H7 (cell line): ENCODE measurements at regions not wholly inside any gene's neighbourhood (a gene's known extent, or its start where the extent isn't known, plus 50 kb on each side); places are given as distances from the start of the nearest gene placed in this dataset.

ENCODE experiments used
- DNase-seq: peaks from one replicate; pipeline ENCODE4 v3.0.0; 2012
- H3K27me3 ChIP-seq: 2 replicates; pipeline ENCODE4 v1.6.0; 2011; ENCODE audit warnings: mild to moderate bottlenecking, low read length; ENCODE audit not compliant: control insufficient read depth, insufficient read depth
- H3K36me3 ChIP-seq: replicated peaks from 2 replicates; pipeline ENCODE4 v1.5.1; 2011; ENCODE audit warnings: low read length; ENCODE audit not compliant: control insufficient read depth, insufficient read depth
- H3K4me3 ChIP-seq: 2 replicates; pipeline ENCODE4 v1.5.1; 2011; ENCODE audit warnings: low read depth, mild to moderate bottlenecking, control low read depth, low read length, moderate library complexity; ENCODE audit not compliant: insufficient read depth

GRCh38 chrX:40503094-40503493 is 77.7 kb upstream of the ATP6AP2 start:
- Histone ChIP-seq H3K27me3 (no peaks in the 10 kb centered on the region; the same call in 1 of the 2 replicates), H3K36me3 (no peaks in the 10 kb centered on the region), H3K4me3 (no peak overlapping the region)
- no peak for DNase-seq

GRCh38 chrX:40502688-40503087 is 78.1 kb upstream of the ATP6AP2 start:
- Histone ChIP-seq H3K27me3 (no peaks in the 10 kb centered on the region; the same call in 1 of the 2 replicates), H3K36me3 (no peaks in the 10 kb centered on the region), H3K4me3 (no peak overlapping the region)
- DNase-seq: no peak

GRCh38 chrX:40501164-40501855 is 79.5 kb upstream of the ATP6AP2 start:
- Histone ChIP-seq H3K27me3 (no peaks in the 10 kb centered on the region; the same call in 1 of the 2 replicates), H3K36me3 (no peaks in the 10 kb centered on the region), H3K4me3 (no peak overlapping the region)
- no peak for DNase-seq

DNA sequence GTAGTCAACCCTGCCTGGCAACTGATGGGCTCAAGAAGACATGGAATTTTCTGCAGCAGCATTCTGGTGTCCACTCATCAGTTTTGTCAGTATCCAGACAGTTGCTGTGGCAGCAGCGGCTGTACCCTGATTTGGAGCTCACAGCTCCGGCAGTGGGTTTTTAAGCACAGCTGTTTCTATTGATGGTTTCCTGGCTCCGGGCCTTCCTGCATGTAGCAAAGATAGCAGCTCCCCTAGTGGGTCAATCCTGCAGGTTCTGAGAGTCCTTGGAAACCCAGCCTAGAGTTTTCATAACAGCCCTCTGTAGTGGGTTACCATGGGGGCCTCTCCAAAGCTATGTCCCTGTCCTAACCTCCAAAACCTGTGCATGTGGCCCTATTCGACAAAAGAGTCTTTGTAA is 84.0 kb upstream of the ATP6AP2 start:
- Histone ChIP-seq H3K4me3 (no peak overlapping the region), H3K27me3 (no peaks in the 10 kb centered on the region; the same call in 1 of the 2 replicates), H3K36me3 (no peaks in the 10 kb centered on the region)
- peak; percentile 72 for DNase-seq

GRCh38 chrX:40495659-40496058 is 85.1 kb upstream of the ATP6AP2 start:
- DNase-seq: no peak
- Histone ChIP-seq H3K4me3 (no peak overlapping the region), H3K36me3 (no peaks in the 10 kb centered on the region), H3K27me3 (peaks cover 1% of the 10 kb centered on the region; the same call in 1 of the 2 replicates)

- H3K4me3 ChIP-seq: no peak overlapping the region
- H3K36me3 ChIP-seq: no peaks in the 10 kb centered on the region
- DNase-seq: no peak
- peaks cover 1% of the 10 kb centered on the region; the same call in 1 of the 2 replicates for H3K27me3 ChIP-seq
These were observed 86.8 kb upstream of the ATP6AP2 start for GRCh38 chrX:40494005-40494404.

DNA sequence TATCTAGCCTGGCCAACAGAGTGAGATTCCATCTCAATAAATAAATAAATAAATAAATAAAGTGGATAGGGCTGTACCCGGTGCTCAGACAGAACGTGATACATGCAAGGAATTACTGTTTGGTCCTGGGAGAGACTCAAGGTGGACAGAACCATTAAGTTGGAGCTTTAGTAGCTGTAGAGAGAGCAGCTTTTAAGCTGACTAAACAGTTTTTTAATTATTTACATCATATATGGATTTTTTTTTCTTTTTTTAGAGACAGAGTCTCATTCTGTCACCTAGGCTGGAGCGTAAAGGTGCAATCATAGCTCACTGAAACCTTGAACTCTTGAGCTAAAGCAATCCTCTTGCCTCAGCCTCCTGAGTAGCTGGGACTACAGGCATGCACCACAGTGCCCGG is 92.5 kb upstream of the ATP6AP2 start:
- Histone ChIP-seq H3K4me3 (no peak overlapping the region), H3K36me3 (no peaks in the 10 kb centered on the region), H3K27me3 (peaks cover 1% of the 10 kb centered on the region; the same call in 1 of the 2 replicates)
- DNase-seq: no peak

DNA sequence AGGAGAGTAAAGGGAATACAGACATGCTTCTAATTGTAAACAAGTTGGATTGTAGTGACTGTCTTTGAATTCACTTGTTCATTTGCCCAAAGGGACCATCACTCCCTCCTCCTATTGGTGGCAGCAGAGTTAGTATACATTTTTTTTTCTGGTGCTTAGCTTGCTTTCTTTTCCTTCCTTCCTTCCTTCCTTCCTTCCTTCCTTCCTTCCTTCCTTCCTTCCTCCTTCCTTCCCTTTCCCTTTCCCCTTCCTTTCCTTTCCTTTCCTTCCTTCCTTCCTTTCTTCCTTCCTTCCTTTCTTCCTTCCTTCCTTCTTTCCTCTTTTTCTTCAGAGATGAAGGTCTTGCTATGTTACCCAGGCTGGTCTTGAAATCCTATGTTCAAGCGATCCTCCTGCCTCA is 94.8 kb upstream of the ATP6AP2 start:
- Histone ChIP-seq H3K27me3 (no peaks in the 10 kb centered on the region), H3K4me3 (no peak overlapping the region), H3K36me3 (no peaks in the 10 kb centered on the region)
- DNase-seq: no peak

DNA sequence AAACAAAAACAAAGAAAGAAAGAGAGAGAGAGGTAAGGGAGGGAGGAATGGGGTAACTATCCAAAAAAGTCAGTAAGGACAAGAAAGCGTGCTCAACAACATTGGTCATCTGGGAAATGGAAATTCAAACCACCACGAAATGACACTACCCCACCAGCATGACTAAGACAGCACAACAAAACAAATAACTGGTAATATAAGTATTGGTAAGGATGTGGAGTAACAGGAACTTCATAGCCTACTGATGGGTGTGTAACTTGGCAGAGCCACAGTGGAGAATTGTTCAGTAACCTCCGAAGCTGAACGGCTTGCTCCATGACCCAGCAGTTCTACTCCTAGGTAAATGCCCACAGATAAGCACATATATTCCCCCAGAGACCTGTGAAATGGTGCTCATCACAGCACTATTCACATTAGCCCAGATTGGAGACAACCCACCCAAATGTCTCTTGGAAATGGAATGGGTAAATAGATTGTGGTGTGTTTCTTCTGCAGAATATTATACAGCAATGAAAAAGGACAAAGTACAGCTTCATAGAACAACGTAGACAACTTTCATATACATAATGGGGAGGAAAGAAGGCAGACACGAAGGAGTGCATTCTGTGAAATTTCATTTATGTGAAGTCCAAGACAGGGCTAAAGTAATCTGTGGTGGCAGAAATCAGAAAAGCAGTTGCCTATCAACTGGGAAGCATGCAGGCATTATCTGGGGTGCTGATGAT is 95.5 kb upstream of the ATP6AP2 start:
- Histone ChIP-seq H3K4me3 (no peak overlapping the region), H3K27me3 (no peaks in the 10 kb centered on the region), H3K36me3 (no peaks in the 10 kb centered on the region)
- DNase-seq: no peak

- Histone ChIP-seq H3K27me3 (no peaks in the 10 kb centered on the region), H3K36me3 (no peaks in the 10 kb centered on the region), H3K4me3 (no peak overlapping the region)
- DNase-seq: peak; percentile 47
These were observed 96.2 kb upstream of the ATP6AP2 start for GRCh38 chrX:40484408-40485091.

DNA sequence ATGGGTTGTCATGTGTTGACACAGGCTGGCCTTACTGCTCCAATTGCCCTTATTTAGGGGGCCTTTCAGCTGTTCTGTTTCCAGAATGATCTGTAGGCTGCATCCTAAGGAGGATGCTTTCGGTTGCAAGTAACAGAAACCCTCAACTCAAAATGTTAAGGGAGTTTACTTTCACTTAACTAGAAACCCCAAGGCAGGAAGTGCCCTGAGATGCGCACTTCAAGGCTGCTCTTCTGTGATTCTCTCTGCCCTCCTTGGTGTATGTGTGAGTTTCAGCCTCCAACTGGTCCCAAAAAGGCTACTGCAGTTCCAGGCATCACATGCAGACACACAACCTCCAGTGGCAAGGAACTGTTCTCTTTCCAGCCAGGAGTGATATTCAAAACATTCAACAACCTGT is 97.3 kb upstream of the ATP6AP2 start:
- no peaks in the 10 kb centered on the region for H3K27me3 ChIP-seq
- H3K4me3 ChIP-seq: no peak overlapping the region
- no peak for DNase-seq
- no peaks in the 10 kb centered on the region for H3K36me3 ChIP-seq

DNA sequence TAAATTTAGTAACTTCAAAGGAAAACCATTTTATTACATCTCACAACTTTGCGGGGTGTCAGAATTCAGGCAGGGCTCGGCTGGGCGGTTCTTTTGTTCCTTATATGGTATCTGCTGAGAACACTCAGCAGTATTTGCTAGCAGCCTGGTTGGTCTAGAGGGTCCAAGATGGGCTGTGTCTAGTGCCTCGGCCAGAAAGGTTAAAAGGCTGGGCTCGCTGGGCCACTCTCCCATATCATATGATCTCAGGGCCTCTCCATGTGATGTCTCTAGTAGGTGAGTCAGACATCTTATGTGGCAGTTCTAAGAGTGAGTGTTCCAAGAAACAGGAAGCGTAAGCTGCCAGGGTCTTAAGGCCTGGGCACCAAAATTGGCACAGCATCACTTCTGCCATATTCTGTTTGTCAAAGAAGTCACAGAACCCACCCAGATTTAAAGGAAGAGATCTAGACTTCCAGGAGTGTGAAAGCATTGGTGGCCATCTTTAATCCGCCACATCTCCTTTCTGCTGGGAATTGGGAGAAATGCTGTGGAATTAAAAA is 100.9 kb upstream of the ATP6AP2 start:
- Histone ChIP-seq H3K36me3 (no peaks in the 10 kb centered on the region), H3K27me3 (no peaks in the 10 kb centered on the region), H3K4me3 (no peak overlapping the region)
- no peak for DNase-seq

GRCh38 chrX:40478474-40479065 is 102.2 kb upstream of the ATP6AP2 start:
- Histone ChIP-seq H3K27me3 (no peaks in the 10 kb centered on the region), H3K4me3 (no peak overlapping the region), H3K36me3 (no peaks in the 10 kb centered on the region)
- no peak for DNase-seq

GRCh38 chrX:40476958-40477357 is 103.8 kb upstream of the ATP6AP2 start:
- Histone ChIP-seq H3K4me3 (no peak overlapping the region), H3K27me3 (no peaks in the 10 kb centered on the region), H3K36me3 (no peaks in the 10 kb centered on the region)
- DNase-seq: no peak
